Astrocyte of the cerebellum (primary cell): ENCODE measurements at regions not wholly inside any gene's neighbourhood (a gene's known extent, or its start where the extent isn't known, plus 50 kb on each side); places are given as distances from the start of the nearest gene placed in this dataset.

Source experiments
- DNase-seq: peaks from one replicate; pipeline ENCODE4 v3.0.0-alpha.2; 2011; ENCODE audit warnings: low read depth
- H3K4me3 ChIP-seq: 2 replicates; pipeline ENCODE4 v1.5.1; 2011; ENCODE audit warnings: mild to moderate bottlenecking, low read depth, low read length, moderate library complexity
- CTCF ChIP-seq: IDR thresholded peaks from 2 replicates; pipeline ENCODE4 v1.5.1; 2012; ENCODE audit warnings: low read length, low read depth, moderate library complexity, mild to moderate bottlenecking; ENCODE audit errors: missing control alignments
- in situ Hi-C: cut with HindIII; loops from 2 replicates; pipeline ENCODE4 v1.10.0; 2017; ENCODE audit warnings: low sequenced_read_pairs

GRCh38 chr15:62773369-62774165, 269.0 kb upstream of the TPM1 start:
- TF ChIP-seq CTCF: no peak
- in situ Hi-C loops: no loop called here
- no peak overlapping the region for H3K4me3 ChIP-seq
- DNase-seq: no peak

GRCh38 chr15:62775932-62776331, 266.6 kb upstream of the TPM1 start:
- in situ Hi-C loops: no loop called here
- no peak for DNase-seq
- no peak for TF ChIP-seq CTCF
- no peak overlapping the region for H3K4me3 ChIP-seq

GRCh38 chr15:62777671-62778070, 264.9 kb upstream of the TPM1 start:
- in situ Hi-C loops: no loop called here
- H3K4me3 ChIP-seq: no peak overlapping the region
- DNase-seq: no peak
- no peak for TF ChIP-seq CTCF

GRCh38 chr15:62779036-62779770, 263.3 kb upstream of the TPM1 start:
- in situ Hi-C loops: no loop called here
- TF ChIP-seq CTCF: no peak
- DNase-seq: no peak
- no peak overlapping the region for H3K4me3 ChIP-seq

- TF ChIP-seq CTCF: no peak
- in situ Hi-C loops: no loop called here
- H3K4me3 ChIP-seq: no peak overlapping the region
- DNase-seq: no peak
These were observed 262.6 kb upstream of the TPM1 start for GRCh38 chr15:62779899-62780298.

GRCh38 chr15:62781081-62781497, 261.5 kb upstream of the TPM1 start:
- DNase-seq: no peak
- no peak for TF ChIP-seq CTCF
- in situ Hi-C loops: no loop called here
- H3K4me3 ChIP-seq: no peak overlapping the region
